ENCODE measurements at regions not wholly inside any gene's neighbourhood (a gene's known extent, or its start where the extent isn't known, plus 50 kb on each side); places are given as distances from the start of the nearest gene placed in this dataset.
A peak's percentile ranks its signal among the peaks of the same experiment; 100 is the strongest.

- Histone ChIP-seq H3K9ac (ENCODE audit: control insufficient read depth, extremely low read depth, insufficient read depth, low read length) (peak overlapping the region; percentile 73), H3K9me3 (ENCODE audit: control insufficient read depth, low read depth, low read length) (no peaks in the 10 kb centered on the region), H3K79me2 (ENCODE audit: control insufficient read depth, insufficient read depth, low read length) (no peaks in the 10 kb centered on the region), H4K20me1 (ENCODE audit: control insufficient read depth, extremely low read depth, insufficient read depth, low read length) (no peaks in the 10 kb centered on the region), H3K36me3 (ENCODE audit: control insufficient read depth in 2 of 2, extremely low read depth in 1 of 2, insufficient read depth in 2 of 2, low read length in 2 of 2) (no peaks in the 10 kb centered on the region), H3K4me1 (ENCODE audit: control insufficient read depth, extremely low read depth, insufficient read depth, low read length) (peaks cover 57% of the 10 kb centered on the region), H3K4me2 (ENCODE audit: control insufficient read depth, extremely low read depth, insufficient read depth, low read depth, low read length) (peak overlapping the region; percentile 69), H2AFZ (ENCODE audit: control insufficient read depth, low read length) (no peak overlapping the region), H3K9me1 (ENCODE audit: control insufficient read depth, extremely low read depth, insufficient read depth, low read length) (no peaks in the 10 kb centered on the region), H3K27me3 (ENCODE audit: control insufficient read depth, extremely low read depth, insufficient read depth, low read length) (no peaks in the 10 kb centered on the region), H3K4me3 (ENCODE audit: control insufficient read depth in 2 of 3, extremely low read depth in 1 of 3, insufficient read depth in 2 of 3, low read depth in 1 of 3, low read length in 3 of 3) (peak overlapping the region in 2 of 3 experiments; percentile 15 to 26), H3K27ac (ENCODE audit: control insufficient read depth, insufficient read depth, low read length) (peak overlapping the region; percentile 98)
- TF ChIP-seq CTCF (optimal IDR thresholded peaks at IDR 0.05 in 1 of 3, IDR thresholded peaks at IDR 0.05 in 1 of 3, conservative IDR thresholded peaks at IDR 0.05 in 1 of 3; ENCODE audit: extremely low read depth in 1 of 3, insufficient read depth in 2 of 3, low read length in 3 of 3) (no peak), EZH2 (IDR thresholded peaks at IDR 0.05; ENCODE audit: low read length) (no peak)
- dilution Hi-C loops (cut with MboI; ENCODE audit: extremely low pct_ligation_motif_present, low sequenced_read_pairs) = no loop called here
- DNase-seq (ENCODE audit: low read depth, low spot score) (no peak), FAIRE-seq (peak; percentile 41)
Observed at GRCh38 chr6:30819297-30819917, 64.9 kb upstream of the DDR1 start.

- Histone ChIP-seq H2AFZ (ENCODE audit: control insufficient read depth, low read length) (no peak overlapping the region), H3K79me2 (ENCODE audit: control insufficient read depth, insufficient read depth, low read length) (no peaks in the 10 kb centered on the region), H3K9me1 (ENCODE audit: control insufficient read depth, extremely low read depth, insufficient read depth, low read length) (no peaks in the 10 kb centered on the region), H3K4me2 (ENCODE audit: control insufficient read depth, extremely low read depth, insufficient read depth, low read depth, low read length) (peak overlapping the region; percentile 69), H3K4me1 (ENCODE audit: control insufficient read depth, extremely low read depth, insufficient read depth, low read length) (peaks cover 67% of the 10 kb centered on the region), H3K4me3 (ENCODE audit: control insufficient read depth in 2 of 3, extremely low read depth in 1 of 3, insufficient read depth in 2 of 3, low read depth in 1 of 3, low read length in 3 of 3) (no peak overlapping the region), H3K9ac (ENCODE audit: control insufficient read depth, extremely low read depth, insufficient read depth, low read length) (peak overlapping the region; percentile 73), H3K27ac (ENCODE audit: control insufficient read depth, insufficient read depth, low read length) (peak overlapping the region; percentile 98), H4K20me1 (ENCODE audit: control insufficient read depth, extremely low read depth, insufficient read depth, low read length) (no peaks in the 10 kb centered on the region), H3K36me3 (ENCODE audit: control insufficient read depth in 2 of 2, extremely low read depth in 1 of 2, insufficient read depth in 2 of 2, low read length in 2 of 2) (no peaks in the 10 kb centered on the region), H3K9me3 (ENCODE audit: control insufficient read depth, low read depth, low read length) (no peaks in the 10 kb centered on the region), H3K27me3 (ENCODE audit: control insufficient read depth, extremely low read depth, insufficient read depth, low read length) (no peaks in the 10 kb centered on the region)
- FAIRE-seq (peak; percentile 57), DNase-seq (ENCODE audit: low read depth, low spot score) (no peak)
- dilution Hi-C loops (cut with MboI; ENCODE audit: extremely low pct_ligation_motif_present, low sequenced_read_pairs) = no loop called here
- TF ChIP-seq EZH2 (IDR thresholded peaks at IDR 0.05; ENCODE audit: low read length) (no peak), CTCF (optimal IDR thresholded peaks at IDR 0.05 in 1 of 3, IDR thresholded peaks at IDR 0.05 in 1 of 3, conservative IDR thresholded peaks at IDR 0.05 in 1 of 3; ENCODE audit: extremely low read depth in 1 of 3, insufficient read depth in 2 of 3, low read length in 3 of 3) (no peak)
Observed at GRCh38 chr6:30818391-30818841, 65.9 kb upstream of the DDR1 start.

Data from keratinocyte (primary cell).